ENCODE measurements at regions not wholly inside any gene's neighbourhood (a gene's known extent, or its start where the extent isn't known, plus 50 kb on each side); places are given as distances from the start of the nearest gene placed in this dataset.

- TF ChIP-seq RAD21 (IDR thresholded peaks at IDR 0.05): no peak
- TF ChIP-seq, protein P1, sequence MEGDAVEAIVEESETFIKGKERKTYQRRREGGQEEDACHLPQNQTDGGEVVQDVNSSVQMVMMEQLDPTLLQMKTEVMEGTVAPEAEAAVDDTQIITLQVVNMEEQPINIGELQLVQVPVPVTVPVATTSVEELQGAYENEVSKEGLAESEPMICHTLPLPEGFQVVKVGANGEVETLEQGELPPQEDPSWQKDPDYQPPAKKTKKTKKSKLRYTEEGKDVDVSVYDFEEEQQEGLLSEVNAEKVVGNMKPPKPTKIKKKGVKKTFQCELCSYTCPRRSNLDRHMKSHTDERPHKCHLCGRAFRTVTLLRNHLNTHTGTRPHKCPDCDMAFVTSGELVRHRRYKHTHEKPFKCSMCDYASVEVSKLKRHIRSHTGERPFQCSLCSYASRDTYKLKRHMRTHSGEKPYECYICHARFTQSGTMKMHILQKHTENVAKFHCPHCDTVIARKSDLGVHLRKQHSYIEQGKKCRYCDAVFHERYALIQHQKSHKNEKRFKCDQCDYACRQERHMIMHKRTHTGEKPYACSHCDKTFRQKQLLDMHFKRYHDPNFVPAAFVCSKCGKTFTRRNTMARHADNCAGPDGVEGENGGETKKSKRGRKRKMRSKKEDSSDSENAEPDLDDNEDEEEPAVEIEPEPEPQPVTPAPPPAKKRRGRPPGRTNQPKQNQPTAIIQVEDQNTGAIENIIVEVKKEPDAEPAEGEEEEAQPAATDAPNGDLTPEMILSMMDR (IDR thresholded peaks at IDR 0.05; ENCODE audit: low read depth, low read length, missing input control): no peak
These were observed 223.5 kb upstream of the MARCKS start for GRCh38 chr6:113633638-113634037.
